SHP77 treated with DMSO at 0.1 percent for 48 hours (cell line): ENCODE measurements at regions not wholly inside any gene's neighbourhood (a gene's known extent, or its start where the extent isn't known, plus 50 kb on each side); places are given as distances from the start of the nearest gene placed in this dataset.

Experiments used
- DNase-seq: peaks from one replicate; lab custom pipeline; 2025; lab: John Stamatoyannopoulos, UW

DNA sequence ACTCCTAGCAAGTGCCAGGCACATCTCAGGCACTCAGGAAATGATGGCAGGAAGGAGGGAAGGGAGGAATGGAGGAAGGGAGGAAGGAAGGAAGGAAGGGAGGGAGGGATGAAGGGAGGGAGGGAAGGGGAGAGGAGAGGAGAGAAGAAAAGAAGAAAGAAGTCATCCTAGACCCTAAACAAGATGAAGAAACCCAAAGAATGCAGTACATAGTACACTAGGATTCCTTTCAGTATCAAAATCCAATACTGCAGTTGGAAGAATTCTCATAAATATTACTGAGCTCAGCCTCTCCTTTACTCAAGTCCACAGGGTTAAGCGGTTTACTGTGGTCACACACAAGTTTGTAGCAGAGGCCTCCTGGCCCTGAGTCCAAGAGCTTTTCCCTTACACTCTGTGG lies 155.7 kb upstream of the ETAA1 start:
- DNase-seq, result no peak

DNA sequence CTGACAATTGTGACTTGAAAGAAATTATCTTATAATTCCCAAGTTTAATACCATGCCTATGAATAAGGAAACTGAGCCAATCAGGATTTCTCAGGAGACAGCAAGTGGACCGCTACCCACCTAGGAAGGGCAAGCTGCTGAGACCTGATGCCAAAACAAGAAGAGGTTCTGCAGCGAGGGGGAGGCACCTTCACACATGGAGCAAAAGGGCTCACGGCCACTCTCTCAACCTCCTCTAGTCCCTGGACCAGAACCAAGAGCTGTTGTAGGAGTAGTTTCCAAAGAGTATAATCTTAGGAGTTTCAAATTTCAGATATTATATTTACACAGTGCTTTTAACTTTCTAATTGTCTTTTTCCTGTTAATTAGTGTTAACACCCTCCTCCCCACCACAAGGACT lies 154.7 kb upstream of the ETAA1 start:
- no peak for DNase-seq

DNA sequence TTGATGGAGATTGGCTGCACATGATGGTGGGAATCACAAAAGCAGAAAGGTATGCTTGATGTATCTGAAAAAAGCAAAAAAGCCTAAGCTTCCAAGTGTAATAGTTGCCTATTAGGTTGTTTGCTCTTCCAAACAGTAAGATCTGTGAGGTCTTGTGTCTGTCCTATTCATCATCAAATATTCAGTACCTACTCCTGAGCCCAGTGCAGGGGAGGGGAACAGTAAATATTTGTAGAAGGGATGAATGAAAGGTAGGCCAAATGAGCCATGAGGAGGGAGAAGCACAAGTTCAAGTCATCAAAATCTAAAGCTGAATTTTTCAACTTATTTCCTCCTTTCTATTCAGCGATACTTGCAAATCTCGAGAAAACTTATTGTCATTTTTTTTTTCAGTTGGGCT lies 153.2 kb upstream of the ETAA1 start:
- DNase-seq, result no peak

DNA sequence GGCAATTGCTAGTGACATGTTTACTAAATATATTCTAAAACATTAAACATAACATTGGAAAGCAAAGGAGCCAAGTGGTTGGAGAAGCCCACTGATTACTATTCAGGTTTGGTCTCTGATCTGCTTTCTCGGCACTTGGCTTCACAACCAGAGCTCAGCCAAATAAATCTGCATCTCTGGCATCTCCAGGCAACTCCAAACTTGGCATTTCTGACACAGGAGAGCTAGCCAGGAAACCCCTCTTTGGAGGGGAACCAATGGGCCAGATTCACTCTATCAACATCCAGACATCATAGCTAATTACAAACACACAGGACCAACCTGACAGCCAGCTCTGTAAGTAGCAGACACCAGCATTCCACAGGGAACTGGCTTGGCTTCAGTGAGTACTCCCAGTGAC lies 150.3 kb upstream of the ETAA1 start:
- no peak for DNase-seq

DNA sequence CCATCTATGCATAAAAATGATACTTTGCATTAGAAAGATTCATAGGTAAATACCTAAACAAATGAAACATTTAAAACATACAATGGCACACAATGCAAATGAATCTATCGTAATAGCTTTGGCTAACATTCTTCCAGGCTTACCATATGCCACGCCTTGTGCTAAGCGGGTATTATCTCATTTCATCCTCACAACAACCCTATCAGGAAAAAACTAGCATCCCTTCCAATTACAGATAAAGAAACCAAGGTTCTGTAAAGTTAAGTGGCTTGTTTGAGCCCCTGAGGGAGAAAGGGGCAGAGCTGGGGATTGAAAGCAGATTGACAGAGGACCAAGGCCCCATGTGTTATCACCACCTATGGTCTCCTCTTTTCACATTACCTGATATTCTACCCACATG lies 145.4 kb upstream of the ETAA1 start:
- no peak for DNase-seq

DNA sequence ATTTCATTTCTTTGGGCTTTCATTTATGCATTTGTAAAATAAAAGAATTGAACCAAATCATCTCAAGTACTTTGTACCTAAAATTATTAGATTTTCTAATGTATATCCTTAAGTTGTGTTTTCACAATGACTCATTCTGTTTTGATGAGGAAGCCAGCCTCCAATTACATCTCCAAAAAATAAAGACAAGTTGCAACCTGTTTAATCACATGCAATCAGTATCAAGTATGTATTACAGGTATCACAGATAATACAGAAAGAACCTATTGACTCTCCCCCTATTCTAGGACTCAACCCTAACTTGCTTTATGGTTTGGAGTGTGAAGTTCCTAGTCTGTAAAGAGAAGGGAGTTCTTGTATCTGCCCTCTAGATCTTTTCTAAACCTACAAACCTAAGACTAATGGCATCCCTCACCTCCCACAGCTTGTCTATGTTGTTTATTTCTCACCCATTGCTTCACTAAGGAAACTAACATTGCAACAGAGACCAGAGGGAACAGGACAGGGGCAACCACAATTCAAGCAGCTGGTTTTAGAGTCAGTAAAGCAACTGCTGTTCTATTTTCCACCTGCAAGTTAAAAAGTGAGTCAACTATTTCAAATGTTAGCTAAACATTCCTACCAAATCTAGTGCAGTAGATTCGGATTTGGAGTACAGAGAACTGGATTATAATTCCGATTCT lies 141.1 kb upstream of the ETAA1 start:
- no peak for DNase-seq

DNA sequence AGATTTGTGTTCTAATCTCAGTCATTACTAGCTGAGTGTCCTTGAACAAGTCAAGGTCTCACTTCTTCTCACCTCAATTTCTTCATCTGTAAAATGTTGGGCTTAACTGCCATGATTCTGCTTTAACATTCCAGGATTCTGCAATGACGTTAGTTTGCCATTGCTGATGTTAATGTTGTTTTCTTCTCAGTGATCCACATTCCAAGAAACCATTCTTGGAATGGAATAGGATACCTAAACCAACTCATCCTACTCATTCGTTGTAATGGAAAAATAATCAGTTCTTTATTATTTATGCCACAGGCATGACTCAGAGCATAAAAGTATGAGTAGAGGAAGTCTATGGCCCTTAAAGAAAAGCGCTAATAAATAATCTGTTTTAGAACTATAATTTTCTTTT lies 140.2 kb upstream of the ETAA1 start:
- no peak for DNase-seq

DNA sequence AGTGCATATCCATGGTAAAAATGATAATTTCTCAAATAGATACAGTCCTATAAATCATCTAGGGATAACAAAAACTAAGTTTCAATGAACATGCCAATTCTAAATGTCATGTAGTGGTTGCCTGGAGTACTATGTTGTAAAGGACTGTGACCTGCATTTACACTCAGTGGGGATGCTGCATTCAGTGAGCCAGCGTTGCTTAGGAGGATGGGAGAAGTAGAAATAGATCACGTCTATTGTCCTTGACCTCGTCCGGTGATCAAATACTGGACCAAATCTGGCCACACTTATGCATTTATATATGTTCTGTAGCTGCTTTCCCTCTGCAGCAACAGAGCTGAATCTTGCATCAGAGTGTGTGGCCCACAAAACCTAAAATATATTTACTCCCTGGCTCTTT lies 139.0 kb upstream of the ETAA1 start:
- no peak for DNase-seq

DNA sequence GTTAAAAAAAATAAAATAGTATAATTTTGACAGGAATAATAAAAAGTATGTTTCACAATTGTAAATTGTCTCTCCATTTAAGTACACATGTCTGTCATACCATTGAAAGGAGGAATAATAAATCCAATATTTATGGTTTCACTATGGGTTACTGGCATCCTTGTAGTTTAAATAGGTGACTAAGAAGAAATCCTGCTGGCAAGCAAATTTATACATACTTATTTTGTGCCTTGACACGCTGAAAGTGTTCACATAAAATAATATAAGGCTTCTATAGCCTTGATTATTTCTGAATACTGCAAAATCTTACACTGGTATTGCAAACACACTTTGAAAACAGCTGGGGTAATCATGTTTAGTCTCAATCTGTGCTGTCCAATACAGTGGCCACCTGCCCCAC lies 138.3 kb upstream of the ETAA1 start:
- DNase-seq, result no peak

DNA sequence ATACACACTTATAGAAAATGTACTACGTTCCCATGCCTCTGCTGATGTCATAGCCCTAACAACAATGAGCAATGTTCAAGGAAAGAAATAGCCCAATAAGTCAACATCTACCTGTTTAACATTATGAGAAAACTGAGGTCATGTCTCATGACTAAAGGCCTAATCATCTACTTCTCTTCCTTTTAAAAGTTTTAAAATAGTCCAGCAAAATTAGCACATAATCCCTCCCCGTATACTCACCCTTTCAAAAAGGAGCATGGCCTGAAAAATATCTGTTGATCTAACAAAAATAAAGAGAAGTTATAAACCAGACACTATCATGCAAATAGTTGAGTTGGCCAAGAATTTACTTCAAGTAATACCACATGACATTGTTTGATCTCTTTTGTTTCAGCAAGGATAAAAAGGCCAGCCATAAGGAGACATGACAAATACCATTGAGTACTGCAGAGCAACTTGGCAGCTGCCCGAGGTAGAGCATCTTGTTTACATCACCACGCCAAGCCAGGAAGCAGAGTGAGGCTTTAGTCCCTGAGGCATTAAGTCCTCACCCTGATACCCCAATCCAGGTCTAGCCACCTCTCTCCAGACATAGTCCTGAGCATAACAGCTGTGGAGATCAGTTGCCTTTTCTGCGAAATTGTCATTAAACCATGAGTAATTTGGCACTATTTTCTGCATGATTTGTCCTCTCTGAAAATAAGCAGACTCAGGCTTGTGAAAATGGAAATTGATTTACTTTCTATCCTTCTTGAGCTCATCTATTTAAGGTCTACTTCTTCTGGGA lies 137.4 kb upstream of the ETAA1 start:
- peak; percentile 57 for DNase-seq

DNA sequence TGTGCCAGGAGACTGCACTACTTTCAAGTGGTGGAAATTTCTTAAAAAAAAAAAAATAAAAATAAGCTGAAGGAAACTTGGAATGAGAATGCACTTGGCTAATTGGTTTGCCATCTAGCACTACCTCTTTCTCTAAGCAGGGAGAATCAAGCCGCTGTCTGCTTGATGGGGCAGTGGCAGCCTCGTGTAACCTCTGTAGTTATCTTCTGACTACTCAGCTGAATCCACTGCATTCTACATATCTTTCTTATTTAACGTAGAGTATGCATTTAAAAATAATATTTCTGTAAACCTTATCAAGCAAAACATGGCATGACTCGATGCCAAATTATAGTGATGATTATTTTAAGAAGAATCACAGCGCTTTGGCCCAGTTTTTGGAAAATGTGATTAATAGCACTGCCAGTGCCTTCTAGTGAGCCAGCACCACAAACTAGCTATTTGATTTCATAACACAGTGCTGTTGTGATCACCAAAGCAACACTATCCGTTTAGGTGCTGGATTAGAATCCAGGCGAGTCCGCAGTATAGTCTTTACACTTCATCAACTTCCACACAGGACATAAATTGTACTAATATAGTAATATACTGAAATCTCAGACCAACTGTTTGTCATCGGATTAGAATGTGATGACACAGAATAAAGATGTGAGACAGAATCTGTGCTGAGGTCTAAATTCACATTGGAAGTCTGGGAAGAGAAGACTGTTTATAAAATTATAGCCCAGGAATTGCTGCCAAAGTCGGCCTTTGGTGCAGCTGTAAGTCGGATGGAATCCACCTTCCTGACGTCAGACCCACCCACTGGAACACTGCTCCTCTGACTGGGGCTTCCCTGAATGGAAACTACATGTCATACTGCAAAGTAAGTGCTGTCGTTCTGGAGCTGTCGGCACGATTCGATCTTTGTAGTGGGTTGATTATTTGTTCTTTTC lies 136.5 kb upstream of the ETAA1 start:
- DNase-seq, result peak; percentile 74

DNA sequence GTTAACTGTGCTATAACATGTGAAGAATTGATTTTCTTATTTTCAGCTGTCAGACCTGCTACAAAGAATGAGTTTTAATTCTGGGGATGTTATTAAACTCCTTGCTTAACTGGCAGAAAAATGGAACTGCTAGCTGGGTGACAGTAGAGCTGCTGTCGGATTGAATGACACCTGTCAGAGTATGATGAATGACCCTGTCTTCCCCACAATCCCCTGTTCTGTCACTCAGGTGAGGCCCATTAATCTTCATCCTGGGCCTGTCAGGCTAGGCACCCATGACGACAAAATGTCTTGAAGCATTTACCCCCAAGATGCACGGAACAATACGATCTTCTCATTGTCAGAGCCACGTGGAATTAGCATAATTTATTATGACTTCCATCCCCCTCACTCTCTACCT lies 129.9 kb upstream of the ETAA1 start:
- no peak for DNase-seq

DNA sequence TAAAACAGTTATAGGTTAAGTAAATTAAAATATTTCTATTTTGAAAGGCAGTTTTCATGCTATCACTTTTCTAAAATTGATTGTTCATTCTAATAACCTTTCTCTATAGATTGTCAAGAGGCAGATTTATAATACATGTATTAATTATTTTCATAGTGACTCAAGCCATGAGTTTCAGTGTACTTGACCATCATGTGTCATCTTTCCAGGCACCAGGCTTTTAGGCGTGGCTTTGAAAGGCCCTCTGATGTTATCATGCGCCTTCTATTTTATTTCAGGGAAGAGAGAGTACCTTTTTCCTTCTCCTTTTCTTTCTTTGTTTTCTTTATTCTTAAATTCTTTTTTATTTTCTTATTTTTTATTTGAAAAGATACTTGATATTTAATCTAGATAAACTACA lies 128.3 kb upstream of the ETAA1 start:
- DNase-seq, result no peak

DNA sequence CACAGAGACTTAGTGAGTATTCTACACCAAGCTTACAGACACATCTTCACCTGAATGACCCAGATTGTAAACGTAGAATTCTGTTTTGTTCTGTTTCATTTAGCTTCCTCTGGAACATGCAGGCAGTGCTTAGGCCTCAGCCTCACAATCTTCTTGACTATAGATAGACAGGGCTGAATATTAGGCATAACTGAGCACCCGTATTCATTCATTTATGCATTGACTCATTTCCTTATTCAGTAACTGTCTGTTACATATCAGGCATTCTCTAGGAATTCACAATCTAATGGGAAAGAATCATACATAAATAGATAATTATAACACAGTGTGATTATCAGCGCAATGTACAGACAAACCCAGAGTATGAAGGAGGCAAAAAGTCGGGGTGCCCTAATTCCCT lies 124.9 kb upstream of the ETAA1 start:
- DNase-seq, result no peak

DNA sequence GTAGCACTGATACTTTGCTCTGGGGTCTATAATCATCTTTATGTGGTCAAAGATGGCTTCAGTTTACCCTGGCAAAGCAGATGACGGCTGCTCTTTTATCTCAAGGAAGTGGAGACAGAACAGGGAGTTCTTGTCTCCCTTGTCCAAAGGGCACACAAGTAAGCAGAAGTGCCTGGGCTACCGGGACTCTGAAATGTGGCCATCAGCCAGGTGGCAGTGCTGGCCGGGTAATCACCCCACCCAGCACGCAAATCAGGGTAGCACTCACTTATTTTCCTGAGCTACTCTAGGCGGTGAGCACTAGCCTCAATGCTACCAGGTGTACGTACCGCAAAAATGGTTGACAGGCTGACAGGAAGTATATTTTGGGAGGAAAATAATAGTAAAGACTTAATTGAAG lies 119.7 kb upstream of the ETAA1 start:
- DNase-seq, result no peak

DNA sequence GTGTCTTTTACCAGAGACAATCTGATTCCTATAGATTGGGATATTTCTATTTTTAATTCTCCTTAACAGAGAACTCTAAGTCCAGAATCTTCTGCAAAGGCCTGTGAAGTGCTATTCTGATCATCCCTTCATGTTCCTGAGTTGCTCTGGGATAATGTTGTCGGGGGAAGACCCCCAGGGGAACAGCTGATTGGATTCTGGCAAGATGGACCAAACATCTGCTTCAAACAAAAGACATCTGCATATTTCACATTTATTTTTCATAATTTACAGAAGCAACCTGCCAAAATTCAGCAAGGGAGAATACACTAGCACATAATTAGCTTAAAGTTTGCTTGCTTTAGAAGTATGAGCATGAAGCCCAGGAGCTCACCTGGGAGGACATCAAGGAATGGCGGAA lies 116.0 kb upstream of the ETAA1 start:
- DNase-seq, result no peak

DNA sequence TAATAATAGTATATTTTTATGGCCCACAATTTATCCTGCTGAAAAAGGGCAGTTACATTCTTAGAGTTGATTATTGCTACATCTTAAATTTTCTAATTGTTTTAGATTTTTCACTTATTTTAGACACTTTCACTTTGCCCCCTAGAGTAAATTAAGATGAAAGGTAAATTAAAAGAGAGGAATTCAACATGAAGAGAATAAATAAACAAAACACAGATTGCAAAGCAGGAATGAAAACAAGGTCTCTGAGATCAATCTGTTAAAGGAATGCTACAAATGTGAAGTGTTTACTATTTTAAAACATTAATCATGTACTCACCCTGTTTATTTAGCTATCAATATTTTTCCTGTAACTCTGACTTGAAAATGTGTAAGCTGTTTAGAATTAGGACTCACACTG lies 113.5 kb upstream of the ETAA1 start:
- no peak for DNase-seq

DNA sequence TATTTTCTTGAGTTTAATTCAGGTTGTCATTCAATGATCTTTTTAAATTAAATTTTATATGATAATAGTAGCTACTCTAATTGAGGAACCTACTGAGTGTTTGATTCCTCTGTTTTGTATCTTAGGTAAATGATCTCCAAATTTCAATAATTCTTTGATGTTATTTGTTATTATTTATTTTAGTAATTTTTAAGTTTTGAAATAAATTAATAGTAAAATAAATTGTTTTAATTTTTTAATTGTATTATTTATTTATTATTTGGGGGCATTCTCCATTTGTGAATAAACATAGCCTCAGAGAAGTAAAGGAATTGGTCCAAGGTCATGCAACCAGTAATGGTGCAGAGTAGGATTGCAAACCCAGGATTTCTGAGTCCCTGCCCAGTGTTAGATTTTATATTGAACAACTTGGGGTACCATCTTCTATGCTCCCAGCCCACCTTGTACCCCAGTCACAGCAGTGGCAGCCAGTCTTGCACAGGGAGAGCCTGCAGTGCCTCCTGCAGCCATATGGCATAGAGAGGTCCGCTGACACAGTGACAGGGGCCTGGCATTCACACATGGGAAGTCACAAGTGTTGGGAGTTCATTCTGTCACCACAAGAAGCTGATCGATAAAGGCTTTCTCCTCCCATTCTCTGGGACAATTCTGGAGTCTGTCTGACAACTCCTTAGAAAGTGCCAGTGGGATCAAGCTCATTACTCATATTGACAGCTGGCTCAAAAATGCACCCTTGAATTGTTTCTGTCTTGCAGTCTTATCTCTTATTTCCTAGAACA lies 110.0 kb upstream of the ETAA1 start:
- DNase-seq, result no peak

DNA sequence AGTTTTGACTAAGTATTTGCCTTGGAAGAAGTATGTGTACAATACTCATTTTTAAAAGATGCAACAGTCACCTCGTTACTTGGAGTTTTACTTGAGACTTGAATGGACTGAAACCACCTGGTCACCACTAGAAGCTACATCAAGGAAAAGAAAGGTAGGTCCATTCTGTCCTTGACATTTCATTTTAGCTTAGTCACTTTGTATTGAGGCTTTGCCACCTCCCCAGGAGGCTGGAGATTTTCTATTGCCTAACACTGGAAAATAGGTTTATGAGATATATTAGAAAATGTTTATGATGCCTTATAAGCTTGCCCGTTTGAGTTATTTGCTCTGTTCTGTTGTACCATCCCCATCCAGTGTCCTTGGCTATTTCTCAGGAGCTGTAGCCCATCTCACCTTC lies 107.9 kb upstream of the ETAA1 start:
- no peak for DNase-seq

DNA sequence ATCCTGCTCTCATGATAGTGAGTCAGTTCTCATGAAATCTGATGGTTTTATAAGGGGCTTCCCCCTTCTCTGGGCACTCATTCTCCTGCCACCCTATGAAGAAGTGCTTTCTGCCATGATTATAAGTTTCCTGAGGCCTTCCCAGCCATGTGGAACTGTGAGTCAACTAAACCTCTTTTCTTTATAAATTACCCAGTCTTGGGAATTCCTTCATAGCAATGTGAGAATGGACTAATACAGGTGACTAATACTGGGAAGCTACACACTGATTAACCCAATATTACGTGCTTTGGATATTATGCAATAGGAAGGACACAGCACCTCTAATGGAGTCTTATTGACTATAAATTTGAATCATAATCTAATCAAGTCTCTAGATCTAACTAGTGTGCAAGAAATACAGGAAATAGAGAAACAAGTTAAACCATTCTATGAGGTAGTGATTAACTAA lies 107.2 kb upstream of the ETAA1 start:
- DNase-seq, result no peak

DNA sequence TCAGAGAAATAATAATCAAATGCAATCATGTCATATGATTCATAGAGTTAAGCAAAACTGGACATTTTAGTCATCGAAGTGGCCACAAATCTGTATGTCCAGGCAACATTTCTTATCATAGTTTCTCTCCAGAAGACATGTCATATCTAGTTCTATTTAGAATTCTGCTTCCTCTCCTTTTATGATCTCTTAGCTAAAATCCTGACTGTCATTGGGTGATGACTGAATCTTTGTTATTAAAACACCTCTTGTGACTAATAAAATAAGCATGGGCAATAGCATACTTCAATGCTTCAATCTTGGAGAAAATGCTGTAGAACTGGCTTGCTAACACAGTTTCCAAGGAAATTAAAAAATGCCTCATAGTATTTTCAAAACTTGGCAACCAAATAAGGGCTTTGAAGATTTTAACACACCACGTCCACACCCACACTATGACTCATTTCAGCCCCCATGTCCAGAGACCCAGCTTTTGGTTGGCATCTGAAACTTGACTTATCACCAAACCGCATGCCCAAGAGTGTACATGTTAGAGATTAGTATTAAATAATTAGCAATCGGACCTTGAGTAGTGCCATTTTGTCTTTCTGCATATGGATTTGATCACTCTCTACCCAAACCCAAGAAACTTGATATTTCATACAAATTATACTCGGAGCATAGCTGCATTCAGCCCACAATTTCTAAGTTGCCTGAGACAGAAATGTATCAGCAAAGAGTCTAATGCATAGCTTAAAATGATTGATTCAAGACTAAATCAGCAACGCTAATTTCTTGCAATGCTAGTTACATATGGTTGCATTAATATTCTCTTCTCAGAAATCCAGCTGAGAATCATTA lies 106.5 kb upstream of the ETAA1 start:
- DNase-seq, result no peak
